ENCODE measurements at regions not wholly inside any gene's neighbourhood (a gene's known extent, or its start where the extent isn't known, plus 50 kb on each side); places are given as distances from the start of the nearest gene placed in this dataset.

DNA sequence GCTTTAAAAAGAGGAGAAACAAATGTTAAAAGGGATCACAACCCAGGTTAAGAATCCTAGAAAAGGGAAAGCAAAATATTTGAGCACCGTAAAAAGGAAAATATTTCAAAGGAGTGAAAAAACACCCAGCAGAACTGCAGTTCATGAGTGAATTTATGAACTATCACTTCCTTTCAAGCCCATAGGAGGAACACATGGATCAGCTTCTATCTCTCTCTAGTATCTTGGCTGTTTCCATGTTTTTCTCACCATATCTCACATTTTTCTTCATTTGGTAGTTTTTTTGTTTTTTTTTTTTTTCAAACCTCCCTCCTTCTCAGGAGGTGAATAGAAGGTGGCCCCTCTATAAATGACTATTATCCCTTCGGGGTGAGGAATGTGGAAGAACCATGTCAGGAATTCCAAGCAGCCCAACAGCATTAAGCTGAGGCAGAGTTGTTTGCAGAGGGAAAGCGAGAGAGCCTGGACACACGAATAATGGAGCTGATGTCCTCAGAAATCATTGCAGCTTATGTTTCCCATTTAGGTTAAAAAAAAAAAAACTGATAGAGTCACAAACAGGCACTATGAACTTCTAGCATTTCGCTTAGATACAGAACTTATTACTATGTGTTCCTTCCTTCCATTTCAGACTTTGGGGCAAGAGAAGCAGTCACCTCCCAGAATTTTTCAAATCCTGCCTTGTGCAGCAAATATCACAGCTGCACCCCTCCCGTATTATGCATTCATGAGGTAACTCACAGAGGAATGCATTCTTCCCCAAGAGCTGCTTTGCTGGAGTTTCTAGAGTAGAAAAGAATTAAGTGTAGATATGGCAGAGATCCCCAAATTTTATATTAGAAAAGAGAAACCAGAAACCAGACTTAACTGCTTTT is 315.6 kb downstream of the IRS1 start (continued):
- TF ChIP-seq, protein P1, sequence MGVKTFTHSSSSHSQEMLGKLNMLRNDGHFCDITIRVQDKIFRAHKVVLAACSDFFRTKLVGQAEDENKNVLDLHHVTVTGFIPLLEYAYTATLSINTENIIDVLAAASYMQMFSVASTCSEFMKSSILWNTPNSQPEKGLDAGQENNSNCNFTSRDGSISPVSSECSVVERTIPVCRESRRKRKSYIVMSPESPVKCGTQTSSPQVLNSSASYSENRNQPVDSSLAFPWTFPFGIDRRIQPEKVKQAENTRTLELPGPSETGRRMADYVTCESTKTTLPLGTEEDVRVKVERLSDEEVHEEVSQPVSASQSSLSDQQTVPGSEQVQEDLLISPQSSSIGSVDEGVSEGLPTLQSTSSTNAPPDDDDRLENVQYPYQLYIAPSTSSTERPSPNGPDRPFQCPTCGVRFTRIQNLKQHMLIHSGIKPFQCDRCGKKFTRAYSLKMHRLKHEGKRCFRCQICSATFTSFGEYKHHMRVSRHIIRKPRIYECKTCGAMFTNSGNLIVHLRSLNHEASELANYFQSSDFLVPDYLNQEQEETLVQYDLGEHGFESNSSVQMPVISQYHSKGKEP (tag by site-specific recombination; IDR thresholded peaks at IDR 0.05), result no peak
- no peak for TF ChIP-seq ZNF624 (tag by site-specific recombination; IDR thresholded peaks at IDR 0.05)
- no peak for TF ChIP-seq ZNF544 (tag by site-specific recombination; IDR thresholded peaks at IDR 0.05)
- no peak for TF ChIP-seq ZNF140 (tag by site-specific recombination; IDR thresholded peaks at IDR 0.05)
- no peak for TF ChIP-seq ZFP37 (tag by site-specific recombination; IDR thresholded peaks at IDR 0.05)
- no peak for TF ChIP-seq ZNF112 (tag by site-specific recombination; IDR thresholded peaks at IDR 0.05)
- TF ChIP-seq ZFP41 (tag by site-specific recombination; IDR thresholded peaks at IDR 0.05; ENCODE audit: borderline replicate concordance), result no peak
- TF ChIP-seq ZNF560 (tag by site-specific recombination; IDR thresholded peaks at IDR 0.05; ENCODE audit: borderline replicate concordance), result no peak
- TF ChIP-seq ZNF629 (tag by site-specific recombination; IDR thresholded peaks at IDR 0.05), result no peak
- no peak for TF ChIP-seq ZNF211 (tag by site-specific recombination; IDR thresholded peaks at IDR 0.05; ENCODE audit: low read depth)

DNA sequence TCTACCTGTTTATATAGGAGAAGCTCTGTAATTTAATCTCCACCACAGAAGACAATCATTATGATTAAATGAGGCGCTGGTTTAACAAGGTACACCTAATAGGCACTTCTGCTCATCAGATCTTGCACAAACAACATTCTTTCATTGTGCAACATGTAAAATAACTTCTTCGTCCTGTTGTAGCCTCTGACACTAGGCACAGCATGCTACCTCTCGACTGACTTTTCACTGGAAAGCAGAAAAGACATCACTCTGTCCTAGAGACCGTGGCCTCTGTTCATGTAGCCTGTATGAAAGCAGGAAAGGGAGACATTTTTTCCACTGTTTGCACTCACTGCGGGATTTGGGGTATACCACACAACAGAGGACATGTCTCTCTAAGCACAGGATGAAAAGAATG is 316.5 kb downstream of the IRS1 start:
- Histone ChIP-seq H3K27ac (ENCODE audit: extremely low read depth, low read depth, low read length) (no peak overlapping the region), H3K9me3 (ENCODE audit: control insufficient read depth, insufficient read depth, low read depth, low read length) (no peaks in the 10 kb centered on the region), H3K4me3 (ENCODE audit: low read depth, low read length) (no peak overlapping the region), H3K4me1 (ENCODE audit: control insufficient read depth, insufficient read depth, low read length) (0 out of 2 replicates have a peak, but pooled peaks cover 2% of the 10 kb centered on the region), H3K36me3 (ENCODE audit: control insufficient read depth in 2 of 2, insufficient read depth in 1 of 2, low read length in 2 of 2) (no peaks in the 10 kb centered on the region)
- ChIA-PET CTCF (interaction anchor here (0.5 to 1.3 kb wide), 2 partner anchors 188 to 267 kb away, joined by 3 to 4 read pairs; no protein-coding TSS in a partner anchor), POLR2A (interaction anchor here (0.6 kb wide), 1 partner anchor 316 kb away, joined by 3 read pairs; no protein-coding TSS in a partner anchor)
- TF ChIP-seq ZNF214 (tag by site-specific recombination; IDR thresholded peaks at IDR 0.05; ENCODE audit: borderline replicate concordance) (no peak), ZXDB (tag by site-specific recombination; IDR thresholded peaks at IDR 0.05) (no peak), ZNF555 (tag by site-specific recombination; conservative IDR thresholded peaks at IDR 0.05) (no peak), HOXC10 (CRISPR knock-in tag; IDR thresholded peaks at IDR 0.05) (no peak), SP7 (tag by site-specific recombination; IDR thresholded peaks at IDR 0.05) (no peak), ZBTB48 (tag by site-specific recombination; IDR thresholded peaks at IDR 0.05) (no peak), ZFP69B (tag by site-specific recombination; IDR thresholded peaks at IDR 0.05) (no peak), ZNF521 (tag by site-specific recombination; IDR thresholded peaks at IDR 0.05) (no peak), ZNF174 (tag by site-specific recombination; IDR thresholded peaks at IDR 0.05) (no peak)
- TF ChIP-seq, protein P2, sequence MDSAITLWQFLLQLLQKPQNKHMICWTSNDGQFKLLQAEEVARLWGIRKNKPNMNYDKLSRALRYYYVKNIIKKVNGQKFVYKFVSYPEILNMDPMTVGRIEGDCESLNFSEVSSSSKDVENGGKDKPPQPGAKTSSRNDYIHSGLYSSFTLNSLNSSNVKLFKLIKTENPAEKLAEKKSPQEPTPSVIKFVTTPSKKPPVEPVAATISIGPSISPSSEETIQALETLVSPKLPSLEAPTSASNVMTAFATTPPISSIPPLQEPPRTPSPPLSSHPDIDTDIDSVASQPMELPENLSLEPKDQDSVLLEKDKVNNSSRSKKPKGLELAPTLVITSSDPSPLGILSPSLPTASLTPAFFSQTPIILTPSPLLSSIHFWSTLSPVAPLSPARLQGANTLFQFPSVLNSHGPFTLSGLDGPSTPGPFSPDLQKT (IDR thresholded peaks at IDR 0.05; ENCODE audit: borderline replicate concordance, low read depth, low read length), result no peak
- TF ChIP-seq, protein P3, sequence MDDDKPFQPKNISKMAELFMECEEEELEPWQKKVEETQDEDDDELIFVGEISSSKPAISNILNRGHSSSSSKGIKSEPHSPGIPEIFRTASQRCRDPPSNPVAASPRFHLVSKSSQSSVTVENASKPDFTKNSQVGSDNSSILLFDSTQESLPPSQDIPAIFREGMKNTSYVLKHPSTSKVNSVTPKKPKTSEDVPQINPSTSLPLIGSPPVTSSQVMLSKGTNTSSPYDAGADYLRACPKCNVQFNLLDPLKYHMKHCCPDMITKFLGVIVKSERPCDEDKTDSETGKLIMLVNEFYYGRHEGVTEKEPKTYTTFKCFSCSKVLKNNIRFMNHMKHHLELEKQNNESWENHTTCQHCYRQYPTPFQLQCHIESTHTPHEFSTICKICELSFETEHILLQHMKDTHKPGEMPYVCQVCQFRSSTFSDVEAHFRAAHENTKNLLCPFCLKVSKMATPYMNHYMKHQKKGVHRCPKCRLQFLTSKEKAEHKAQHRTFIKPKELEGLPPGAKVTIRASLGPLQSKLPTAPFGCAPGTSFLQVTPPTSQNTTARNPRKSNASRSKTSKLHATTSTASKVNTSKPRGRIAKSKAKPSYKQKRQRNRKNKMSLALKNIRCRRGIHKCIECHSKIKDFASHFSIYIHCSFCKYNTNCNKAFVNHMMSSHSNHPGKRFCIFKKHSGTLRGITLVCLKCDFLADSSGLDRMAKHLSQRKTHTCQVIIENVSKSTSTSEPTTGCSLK (tag by site-specific recombination; IDR thresholded peaks at IDR 0.05), result no peak
- TF ChIP-seq, protein P4, sequence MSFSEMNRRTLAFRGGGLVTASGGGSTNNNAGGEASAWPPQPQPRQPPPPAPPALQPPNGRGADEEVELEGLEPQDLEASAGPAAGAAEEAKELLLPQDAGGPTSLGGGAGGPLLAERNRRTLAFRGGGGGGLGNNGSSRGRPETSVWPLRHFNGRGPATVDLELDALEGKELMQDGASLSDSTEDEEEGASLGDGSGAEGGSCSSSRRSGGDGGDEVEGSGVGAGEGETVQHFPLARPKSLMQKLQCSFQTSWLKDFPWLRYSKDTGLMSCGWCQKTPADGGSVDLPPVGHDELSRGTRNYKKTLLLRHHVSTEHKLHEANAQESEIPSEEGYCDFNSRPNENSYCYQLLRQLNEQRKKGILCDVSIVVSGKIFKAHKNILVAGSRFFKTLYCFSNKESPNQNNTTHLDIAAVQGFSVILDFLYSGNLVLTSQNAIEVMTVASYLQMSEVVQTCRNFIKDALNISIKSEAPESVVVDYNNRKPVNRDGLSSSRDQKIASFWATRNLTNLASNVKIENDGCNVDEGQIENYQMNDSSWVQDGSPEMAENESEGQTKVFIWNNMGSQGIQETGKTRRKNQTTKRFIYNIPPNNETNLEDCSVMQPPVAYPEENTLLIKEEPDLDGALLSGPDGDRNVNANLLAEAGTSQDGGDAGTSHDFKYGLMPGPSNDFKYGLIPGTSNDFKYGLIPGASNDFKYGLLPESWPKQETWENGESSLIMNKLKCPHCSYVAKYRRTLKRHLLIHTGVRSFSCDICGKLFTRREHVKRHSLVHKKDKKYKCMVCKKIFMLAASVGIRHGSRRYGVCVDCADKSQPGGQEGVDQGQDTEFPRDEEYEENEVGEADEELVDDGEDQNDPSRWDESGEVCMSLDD (tag by site-specific recombination; IDR thresholded peaks at IDR 0.05), result no peak
- TF ChIP-seq, protein P5, sequence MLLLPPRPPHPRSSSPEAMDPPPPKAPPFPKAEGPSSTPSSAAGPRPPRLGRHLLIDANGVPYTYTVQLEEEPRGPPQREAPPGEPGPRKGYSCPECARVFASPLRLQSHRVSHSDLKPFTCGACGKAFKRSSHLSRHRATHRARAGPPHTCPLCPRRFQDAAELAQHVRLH (tag by site-specific recombination; IDR thresholded peaks at IDR 0.05), result no peak
- TF ChIP-seq, protein P6, sequence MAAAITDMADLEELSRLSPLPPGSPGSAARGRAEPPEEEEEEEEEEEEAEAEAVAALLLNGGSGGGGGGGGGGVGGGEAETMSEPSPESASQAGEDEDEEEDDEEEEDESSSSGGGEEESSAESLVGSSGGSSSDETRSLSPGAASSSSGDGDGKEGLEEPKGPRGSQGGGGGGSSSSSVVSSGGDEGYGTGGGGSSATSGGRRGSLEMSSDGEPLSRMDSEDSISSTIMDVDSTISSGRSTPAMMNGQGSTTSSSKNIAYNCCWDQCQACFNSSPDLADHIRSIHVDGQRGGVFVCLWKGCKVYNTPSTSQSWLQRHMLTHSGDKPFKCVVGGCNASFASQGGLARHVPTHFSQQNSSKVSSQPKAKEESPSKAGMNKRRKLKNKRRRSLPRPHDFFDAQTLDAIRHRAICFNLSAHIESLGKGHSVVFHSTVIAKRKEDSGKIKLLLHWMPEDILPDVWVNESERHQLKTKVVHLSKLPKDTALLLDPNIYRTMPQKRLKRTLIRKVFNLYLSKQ (tag by site-specific recombination; IDR thresholded peaks at IDR 0.05; ENCODE audit: borderline replicate concordance), result no peak
